GM19324 (cell line): ENCODE measurements at regions not wholly inside any gene's neighbourhood (a gene's known extent, or its start where the extent isn't known, plus 50 kb on each side); places are given as distances from the start of the nearest gene placed in this dataset.
"Not testable (repeated sequence)": the region's sequence is repeated elsewhere in the genome, so short reads cannot be mapped to it uniquely, and the experiment has no call there.

Source experiments
- ATAC-seq: cut with Tn5 transposase; IDR thresholded peaks from one replicate; pipeline ENCODE4 v1.9.1; 2021; ENCODE audit warnings: mild to moderate bottlenecking, moderate library complexity; ENCODE audit not compliant: unreplicated experiment, low FRiP score

- ATAC-seq = no peak
Measured at GRCh38 chr10:8637640-8638039, 583.2 kb downstream of the GATA3 start.

GRCh38 chr10:8638088-8638672, 583.7 kb downstream of the GATA3 start:
- no peak for ATAC-seq

GRCh38 chr10:8639486-8640185, 585.1 kb downstream of the GATA3 start:
- no peak for ATAC-seq

- no peak for ATAC-seq
Measured at GRCh38 chr10:8640301-8640700, 585.8 kb downstream of the GATA3 start.

GRCh38 chr10:8640878-8641277, 586.4 kb downstream of the GATA3 start:
- ATAC-seq = no peak

- no peak for ATAC-seq
Measured at GRCh38 chr10:8656261-8656660, 601.8 kb downstream of the GATA3 start.

GRCh38 chr10:8659982-8660381, 605.5 kb downstream of the GATA3 start:
- no peak for ATAC-seq

GRCh38 chr10:8661886-8662285, 607.4 kb downstream of the GATA3 start:
- ATAC-seq = no peak

GRCh38 chr10:8663131-8663530, 608.6 kb downstream of the GATA3 start:
- no peak for ATAC-seq

- no peak for ATAC-seq
Measured at GRCh38 chr10:8665322-8665721, 610.8 kb downstream of the GATA3 start.

GRCh38 chr10:8670461-8670860, 616.0 kb downstream of the GATA3 start:
- no peak for ATAC-seq

GRCh38 chr10:8674230-8674629, 619.7 kb downstream of the GATA3 start:
- no peak for ATAC-seq

- no peak for ATAC-seq
Measured at GRCh38 chr10:8677642-8678041, 623.2 kb downstream of the GATA3 start.

- ATAC-seq = not testable (repeated sequence)
Measured at GRCh38 chr10:8684916-8685315, 630.4 kb downstream of the GATA3 start.

- ATAC-seq = no peak
Measured at GRCh38 chr10:8688881-8689280, 634.4 kb downstream of the GATA3 start.

- ATAC-seq = no peak
Measured at GRCh38 chr10:8691498-8692017, 637.1 kb downstream of the GATA3 start.

- not testable (repeated sequence) for ATAC-seq
Measured at GRCh38 chr10:8693635-8694034, 639.1 kb downstream of the GATA3 start.

GRCh38 chr10:8696746-8697145, 642.3 kb downstream of the GATA3 start:
- ATAC-seq = no peak

- ATAC-seq = no peak
Measured at GRCh38 chr10:8700689-8701088, 646.2 kb downstream of the GATA3 start.

GRCh38 chr10:8702181-8702580, 647.7 kb downstream of the GATA3 start:
- no peak for ATAC-seq

- ATAC-seq = no peak
Measured at GRCh38 chr10:8705415-8705814, 650.9 kb downstream of the GATA3 start.

- no peak for ATAC-seq
Measured at GRCh38 chr10:8712656-8713055, 658.2 kb downstream of the GATA3 start.
